K562 (cell line): ENCODE measurements at regions not wholly inside any gene's neighbourhood (a gene's known extent, or its start where the extent isn't known, plus 50 kb on each side); places are given as distances from the start of the nearest gene placed in this dataset.

ENCODE experiments used
- GTF2B ChIP-seq: IDR thresholded peaks from 2 replicates; pipeline ENCODE4 v1.6.1; 2011; ENCODE audit not compliant: insufficient read length; ENCODE audit errors: extremely low read depth
- HINFP ChIP-seq: fragments of 450-650 bp; conservative IDR thresholded peaks from 2 replicates; pipeline ENCODE4 v1.6.1; 2016; ENCODE audit warnings: missing genetic modification characterization, low read depth, mild to moderate bottlenecking, control low read depth, missing compliant biosample characterization
- ILF3 ChIP-seq: fragments of 450-650 bp; IDR thresholded peaks from 2 replicates; pipeline ENCODE4 v1.6.1; 2018; ENCODE audit warnings: antibody characterized with exemption, mild to moderate bottlenecking, moderate library complexity, borderline replicate concordance
- L3MBTL2 ChIP-seq: fragments of 450-650 bp; IDR thresholded peaks from 2 replicates; pipeline ENCODE4 v1.6.1; 2016; ENCODE audit warnings: mild to moderate bottlenecking, moderate library complexity
- LARP7 ChIP-seq: fragments of 450-650 bp; IDR thresholded peaks from 2 replicates; pipeline ENCODE4 v1.6.1; 2016
- MCM7 ChIP-seq, 2 experiments: fragments of 450-650 bp; IDR thresholded peaks; 2 replicates each; pipeline ENCODE4 v1.6.1; 2016 to 2018
- PRPF4 ChIP-seq: fragments of 200-400 bp; formaldehyde crosslinking; IDR thresholded peaks from one replicate; pipeline ENCODE4 v1.6.1; 2017; ENCODE audit warnings: low read length, low read depth, mild to moderate bottlenecking; ENCODE audit not compliant: insufficient read depth, poor library complexity, severe bottlenecking
- SP1 ChIP-seq: sonication (generic); formaldehyde crosslinking; IDR thresholded peaks from 2 replicates; pipeline ENCODE4 v1.8.1; 2022; ENCODE audit warnings: mild to moderate bottlenecking, missing genetic modification reagents
- SRSF7 ChIP-seq: fragments of 200-400 bp; formaldehyde crosslinking; optimal IDR thresholded peaks from 2 replicates; pipeline ENCODE3; 2017; ENCODE audit warnings: mild to moderate bottlenecking, low read depth, low read length
- TF ChIP-seq, protein P1 (sequence below): fragments of 250-450 bp; sonication (Bioruptor Pico); IDR thresholded peaks from 2 replicates; pipeline ENCODE4 v1.4.0; 2020

- no peak for TF ChIP-seq HINFP (tag)
- TF ChIP-seq MCM7 (IDR thresholded peaks at IDR 0.05) = no peak
- TF ChIP-seq ILF3 = no peak
- no peak for TF ChIP-seq SRSF7
- TF ChIP-seq, protein P1, sequence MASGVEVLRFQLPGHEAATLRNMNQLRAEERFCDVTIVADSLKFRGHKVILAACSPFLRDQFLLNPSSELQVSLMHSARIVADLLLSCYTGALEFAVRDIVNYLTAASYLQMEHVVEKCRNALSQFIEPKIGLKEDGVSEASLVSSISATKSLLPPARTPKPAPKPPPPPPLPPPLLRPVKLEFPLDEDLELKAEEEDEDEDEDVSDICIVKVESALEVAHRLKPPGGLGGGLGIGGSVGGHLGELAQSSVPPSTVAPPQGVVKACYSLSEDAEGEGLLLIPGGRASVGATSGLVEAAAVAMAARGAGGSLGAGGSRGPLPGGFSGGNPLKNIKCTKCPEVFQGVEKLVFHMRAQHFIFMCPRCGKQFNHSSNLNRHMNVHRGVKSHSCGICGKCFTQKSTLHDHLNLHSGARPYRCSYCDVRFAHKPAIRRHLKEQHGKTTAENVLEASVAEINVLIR (CRISPR knock-in tag) = no peak
- TF ChIP-seq L3MBTL2 = no peak
- no peak for TF ChIP-seq SP1 (CRISPR knock-in tag)
- no peak for TF ChIP-seq GTF2B
- TF ChIP-seq PRPF4 = no peak
- no peak for TF ChIP-seq LARP7
Observed at GRCh38 chr6:137334094-137334493, 114.9 kb upstream of the IFNGR1 start (continued).
